CD4-positive, alpha-beta T cell (primary cell): ENCODE measurements at regions not wholly inside any gene's neighbourhood (a gene's known extent, or its start where the extent isn't known, plus 50 kb on each side); places are given as distances from the start of the nearest gene placed in this dataset.

Experiments
- ATAC-seq: fragments of 200-7000 bp; cut with Tn5 transposase; one replicate; pipeline ENCODE4 v1.10.0; 2022; ENCODE audit warnings: mild to moderate bottlenecking; ENCODE audit not compliant: poor library complexity
- CTCF ChIA-PET: fragments of 350-600 bp; sonication (Branson Sonifier 250); formaldehyde crosslinking; loops from one replicate; lab custom pipeline; 2021; ENCODE audit warnings: antibody characterized with exemption, inconsistent platforms; lab: Charles Lee
- POLR2A ChIA-PET: fragments of 350-600 bp; sonication (Branson Sonifier 250); formaldehyde crosslinking; loops from one replicate; lab custom pipeline; 2021; ENCODE audit warnings: antibody characterized with exemption, inconsistent platforms; lab: Charles Lee
- DNase-seq, 14 experiments: peaks; one replicate each; pipeline ENCODE4 v3.0.0-alpha.2; 2013 to 2020; ENCODE audit warnings: mixed read lengths in 2 of 14
- H3K27ac ChIP-seq, 2 donors: one replicate each; pipeline versions ENCODE4 v1.5.1 to v1.7.0; 2013; ENCODE audit warnings: low read length in 2 of 2, low read depth in 1 of 2, mild to moderate bottlenecking in 1 of 2
- H3K27me3 ChIP-seq, 2 experiments: 1 replicate in 1 of 2; 2 replicates in 1 of 2; pipeline versions ENCODE4 v1.6.1 to v1.7.0; 2013; ENCODE audit warnings: low read length in 2 of 2, control low read depth in 1 of 2, mild to moderate bottlenecking in 1 of 2, moderate library complexity in 1 of 2; ENCODE audit not compliant: insufficient read depth in 2 of 2, control insufficient read depth in 1 of 2
- H3K36me3 ChIP-seq: one replicate; pipeline ENCODE4 v1.6.1; 2013; ENCODE audit warnings: low read length, control low read depth; ENCODE audit not compliant: insufficient read depth
- H3K4me1 ChIP-seq: one replicate; pipeline ENCODE4 v1.6.1; 2013; ENCODE audit warnings: low read length, control low read depth; ENCODE audit not compliant: insufficient read depth
- H3K4me3 ChIP-seq: one replicate; pipeline ENCODE4 v1.5.1; 2013; ENCODE audit warnings: mild to moderate bottlenecking, low read length, moderate library complexity
- H3K9me3 ChIP-seq, 2 experiments: 1 replicate in 1 of 2; 2 replicates in 1 of 2; pipeline versions ENCODE4 v1.6.1 to v1.7.0; 2013; ENCODE audit warnings: low read length in 2 of 2, mild to moderate bottlenecking in 2 of 2, control low read depth in 1 of 2, moderate library complexity in 1 of 2; ENCODE audit not compliant: control insufficient read depth in 1 of 2, insufficient read depth in 1 of 2
- H3K27ac Mint-ChIP-seq: one replicate; pipeline ENCODE4 v1.8.0; 2020; ENCODE audit warnings: mixed read lengths
- H3K27me3 Mint-ChIP-seq: one replicate; pipeline ENCODE4 v1.8.0; 2021; ENCODE audit warnings: mixed read lengths
- H3K36me3 Mint-ChIP-seq: one replicate; pipeline ENCODE4 v1.8.0; 2021; ENCODE audit warnings: low read depth, mixed read lengths
- H3K4me1 Mint-ChIP-seq: one replicate; pipeline ENCODE4 v1.8.0; 2021; ENCODE audit warnings: low read depth, mixed read lengths
- H3K4me3 Mint-ChIP-seq: one replicate; pipeline ENCODE4 v1.8.0; 2020; ENCODE audit warnings: mild to moderate bottlenecking, mixed read lengths
- H3K9me3 Mint-ChIP-seq: one replicate; pipeline ENCODE4 v1.8.0; 2020; ENCODE audit warnings: mixed read lengths
- intact Hi-C, 2 experiments: fragments of 100-400 bp; cut with DNase I in 1 of 2; cut with micrococcal nuclease in 1 of 2; formaldehyde crosslinking; loops; one replicate each; pipeline versions ENCODE4 v1.15.1 to v1.9.0; 2023 to 2025; cut with DNase I, micrococcal nuclease
- TF ChIP-seq, protein P1 (sequence below): fragments of 200-600 bp; IDR thresholded peaks from one replicate; pipeline ENCODE4 v1.8.0; 2022; ENCODE audit warnings: antibody characterized with exemption, mild to moderate bottlenecking

DNA sequence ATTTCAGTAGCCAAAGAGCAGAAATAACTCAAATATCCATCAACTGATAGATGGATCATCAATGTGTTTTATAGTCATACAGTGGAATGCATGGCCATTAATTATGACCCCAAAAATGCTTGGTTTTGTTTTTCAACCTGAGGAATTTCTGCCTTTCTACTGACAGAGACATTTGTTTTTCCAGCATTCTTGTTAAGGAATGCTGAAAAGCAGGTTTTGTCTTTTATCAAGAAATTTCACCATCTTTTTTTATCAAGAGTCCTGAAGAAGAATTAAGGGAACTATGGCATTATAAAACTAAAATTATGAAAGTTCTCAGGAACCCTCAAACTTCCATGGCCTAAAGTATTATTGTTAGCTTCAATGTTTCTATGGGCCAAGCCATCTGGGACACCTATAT lies 153.4 kb upstream of the THSD7A start:
- no peaks in the 10 kb centered on the region for H3K9me3 ChIP-seq
- no peak for DNase-seq
- TF ChIP-seq, protein P1, sequence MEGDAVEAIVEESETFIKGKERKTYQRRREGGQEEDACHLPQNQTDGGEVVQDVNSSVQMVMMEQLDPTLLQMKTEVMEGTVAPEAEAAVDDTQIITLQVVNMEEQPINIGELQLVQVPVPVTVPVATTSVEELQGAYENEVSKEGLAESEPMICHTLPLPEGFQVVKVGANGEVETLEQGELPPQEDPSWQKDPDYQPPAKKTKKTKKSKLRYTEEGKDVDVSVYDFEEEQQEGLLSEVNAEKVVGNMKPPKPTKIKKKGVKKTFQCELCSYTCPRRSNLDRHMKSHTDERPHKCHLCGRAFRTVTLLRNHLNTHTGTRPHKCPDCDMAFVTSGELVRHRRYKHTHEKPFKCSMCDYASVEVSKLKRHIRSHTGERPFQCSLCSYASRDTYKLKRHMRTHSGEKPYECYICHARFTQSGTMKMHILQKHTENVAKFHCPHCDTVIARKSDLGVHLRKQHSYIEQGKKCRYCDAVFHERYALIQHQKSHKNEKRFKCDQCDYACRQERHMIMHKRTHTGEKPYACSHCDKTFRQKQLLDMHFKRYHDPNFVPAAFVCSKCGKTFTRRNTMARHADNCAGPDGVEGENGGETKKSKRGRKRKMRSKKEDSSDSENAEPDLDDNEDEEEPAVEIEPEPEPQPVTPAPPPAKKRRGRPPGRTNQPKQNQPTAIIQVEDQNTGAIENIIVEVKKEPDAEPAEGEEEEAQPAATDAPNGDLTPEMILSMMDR = no peak
- intact Hi-C loops = no loop called here
- Mint-ChIP-seq H3K4me1 (no peaks in the 10 kb centered on the region), H3K9me3 (peaks cover 9% of the 10 kb centered on the region), H3K27ac (no peak overlapping the region), H3K27me3 (no peaks in the 10 kb centered on the region), H3K4me3 (no peak overlapping the region), H3K36me3 (no peaks in the 10 kb centered on the region)
- no peak for ATAC-seq
- ChIA-PET CTCF (no interaction called here), POLR2A (no interaction called here)
- H3K4me3 ChIP-seq = no peak overlapping the region
- no peak overlapping the region for H3K27ac ChIP-seq
- H3K4me1 ChIP-seq = no peaks in the 10 kb centered on the region
- no peaks in the 10 kb centered on the region for H3K36me3 ChIP-seq
- no peaks in the 10 kb centered on the region for H3K27me3 ChIP-seq

DNA sequence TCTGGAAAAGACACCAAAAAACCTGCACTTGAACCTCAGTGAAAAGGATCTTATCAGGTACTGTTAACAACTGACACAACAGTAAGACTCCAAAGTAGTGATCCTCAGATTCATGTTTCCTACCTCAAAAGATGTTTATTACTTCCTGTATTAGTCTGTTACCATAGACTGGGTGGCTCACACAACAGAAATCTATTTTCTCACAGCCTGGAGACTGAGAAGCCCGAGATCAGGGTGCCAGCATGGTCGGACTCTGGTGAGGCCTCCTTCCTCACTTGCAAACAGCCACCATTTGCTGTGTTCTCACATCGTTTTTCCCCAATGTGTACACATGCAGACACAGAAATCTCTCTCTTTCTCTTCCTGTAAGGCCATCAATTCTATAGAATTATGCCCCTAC lies 154.0 kb upstream of the THSD7A start:
- Histone ChIP-seq H3K4me1 (no peaks in the 10 kb centered on the region), H3K36me3 (no peaks in the 10 kb centered on the region), H3K27me3 (no peaks in the 10 kb centered on the region), H3K4me3 (no peak overlapping the region), H3K27ac (no peak overlapping the region), H3K9me3 (no peaks in the 10 kb centered on the region)
- TF ChIP-seq, protein P1 = no peak
- no peaks in the 10 kb centered on the region for H3K36me3 Mint-ChIP-seq
- peaks cover 7% of the 10 kb centered on the region for H3K9me3 Mint-ChIP-seq
- no peaks in the 10 kb centered on the region for H3K27me3 Mint-ChIP-seq
- no peak overlapping the region for H3K27ac Mint-ChIP-seq
- no peak overlapping the region for H3K4me3 Mint-ChIP-seq
- CTCF ChIA-PET = no interaction called here
- no peak for ATAC-seq
- no peaks in the 10 kb centered on the region for H3K4me1 Mint-ChIP-seq
- DNase-seq = no peak
- intact Hi-C loops = no loop called here
- POLR2A ChIA-PET = no interaction called here

DNA sequence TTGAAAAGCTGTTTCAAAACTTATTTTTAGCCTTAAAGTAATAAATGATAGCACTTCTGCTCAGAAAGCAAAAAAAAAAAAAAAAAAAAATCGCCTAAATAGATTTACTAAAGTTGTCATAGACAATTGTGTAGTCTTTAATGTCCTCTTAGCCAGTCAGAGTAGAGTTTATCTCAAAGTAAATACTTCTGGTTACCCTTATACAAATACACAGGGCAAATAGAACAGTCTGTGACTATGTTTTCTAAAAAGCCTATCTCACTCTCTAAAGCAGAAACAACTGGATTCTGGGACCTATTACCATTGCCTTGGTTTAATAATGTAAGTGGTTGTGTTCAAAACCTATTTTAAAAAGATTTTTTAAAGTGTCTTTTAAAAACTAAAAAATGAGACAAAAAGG lies 156.2 kb upstream of the THSD7A start:
- ChIA-PET POLR2A (no interaction called here), CTCF (no interaction called here)
- no peak for DNase-seq
- Mint-ChIP-seq H3K27me3 (no peaks in the 10 kb centered on the region), H3K4me1 (no peaks in the 10 kb centered on the region), H3K4me3 (no peak overlapping the region), H3K9me3 (peaks cover 3% of the 10 kb centered on the region), H3K36me3 (no peaks in the 10 kb centered on the region), H3K27ac (no peak overlapping the region)
- Histone ChIP-seq H3K4me3 (no peak overlapping the region), H3K36me3 (no peaks in the 10 kb centered on the region), H3K4me1 (no peaks in the 10 kb centered on the region), H3K9me3 (no peaks in the 10 kb centered on the region), H3K27me3 (no peaks in the 10 kb centered on the region), H3K27ac (no peak overlapping the region)
- no peak for ATAC-seq
- TF ChIP-seq, protein P1 = no peak
- intact Hi-C loops = no loop called here
